Mucosa of descending colon (tissue), 3 donors: ENCODE measurements at regions not wholly inside any gene's neighbourhood (a gene's known extent, or its start where the extent isn't known, plus 50 kb on each side); places are given as distances from the start of the nearest gene placed in this dataset.

ENCODE experiments used
- ATAC-seq: fragments of 200-7000 bp; cut with Tn5 transposase; one replicate; pipeline ENCODE4 v1.9.1; 2020; ENCODE audit warnings: mild to moderate bottlenecking, moderate library complexity
- DNase-seq, 3 donors: peaks; one replicate each; pipeline ENCODE4 v3.0.0-alpha.2; 2020
- H3K36me3 ChIP-seq: fragments of 200-600 bp; one replicate; pipeline ENCODE4 v1.8.0; 2021; ENCODE audit warnings: low read depth, mild to moderate bottlenecking
- H3K4me1 ChIP-seq: fragments of 200-600 bp; one replicate; pipeline ENCODE4 v1.8.0; 2021; ENCODE audit warnings: low read depth, mild to moderate bottlenecking
- H3K4me3 ChIP-seq: fragments of 200-600 bp; one replicate; pipeline ENCODE4 v1.8.0; 2021; ENCODE audit warnings: mild to moderate bottlenecking
- H3K9me3 ChIP-seq: fragments of 200-600 bp; one replicate; pipeline ENCODE4 v1.8.0; 2021; ENCODE audit warnings: mild to moderate bottlenecking
- CTCF ChIP-seq: fragments of 200-600 bp; IDR thresholded peaks from one replicate; pipeline ENCODE4 v1.8.0; 2022; ENCODE audit warnings: antibody characterized with exemption, mild to moderate bottlenecking
- intact Hi-C, 2 donors: fragments of 100-400 bp; cut with DNase I in 1 of 2; cut with micrococcal nuclease in 1 of 2; formaldehyde crosslinking; loops; one replicate each; pipeline versions ENCODE4 v1.11.0 to v1.11.1; 2022; cut with DNase I, micrococcal nuclease
- donor health status: DM: no; HTN: no; CAD: no; lungs with moderate emphysema.
- donor health status: DM: no; HTN: no; CAD: no.
- donor health status: DM: no; HTN: yes; CAD: no.

GRCh38 chr15:25959100-25959499 lies 96.0 kb upstream of the ATP10A start:
- TF ChIP-seq CTCF, result no peak
- H3K4me3 ChIP-seq, result no peak overlapping the region
- no peaks in the 10 kb centered on the region for H3K36me3 ChIP-seq
- intact Hi-C loops, result no loop called here
- DNase-seq (no peak), ATAC-seq (no peak)
- no peaks in the 10 kb centered on the region for H3K4me1 ChIP-seq
- peaks cover 22% of the 10 kb centered on the region for H3K9me3 ChIP-seq

- Histone ChIP-seq H3K36me3 (no peaks in the 10 kb centered on the region), H3K9me3 (peaks cover 21% of the 10 kb centered on the region), H3K4me1 (no peaks in the 10 kb centered on the region), H3K4me3 (no peak overlapping the region)
- TF ChIP-seq CTCF, result no peak
- intact Hi-C loops, result no loop called here
- no peak for DNase-seq
- ATAC-seq, result no peak
Observed at GRCh38 chr15:25955628-25956027, 92.5 kb upstream of the ATP10A start.

- no peak for TF ChIP-seq CTCF
- no peaks in the 10 kb centered on the region for H3K36me3 ChIP-seq
- DNase-seq (no peak), ATAC-seq (no peak)
- intact Hi-C loops, result no loop called here
- H3K9me3 ChIP-seq, result peaks cover 19% of the 10 kb centered on the region
- H3K4me3 ChIP-seq, result no peak overlapping the region
- H3K4me1 ChIP-seq, result no peaks in the 10 kb centered on the region
Observed at GRCh38 chr15:25954398-25954797, 91.3 kb upstream of the ATP10A start.

- DNase-seq (no peak), ATAC-seq (no peak)
- H3K4me1 ChIP-seq, result no peaks in the 10 kb centered on the region
- H3K36me3 ChIP-seq, result no peaks in the 10 kb centered on the region
- TF ChIP-seq CTCF, result no peak
- peaks cover 34% of the 10 kb centered on the region for H3K9me3 ChIP-seq
- H3K4me3 ChIP-seq, result no peak overlapping the region
- intact Hi-C loops, result no loop called here
Observed at GRCh38 chr15:25950014-25950413, 86.9 kb upstream of the ATP10A start.

GRCh38 chr15:25947323-25948314 lies 84.5 kb upstream of the ATP10A start:
- H3K4me3 ChIP-seq, result no peak overlapping the region
- DNase-seq (no peak), ATAC-seq (no peak)
- intact Hi-C loops, result no loop called here
- TF ChIP-seq CTCF, result no peak
- H3K36me3 ChIP-seq, result no peaks in the 10 kb centered on the region
- H3K9me3 ChIP-seq, result peaks cover 24% of the 10 kb centered on the region
- H3K4me1 ChIP-seq, result no peaks in the 10 kb centered on the region
